ENCODE measurements at regions not wholly inside any gene's neighbourhood (a gene's known extent, or its start where the extent isn't known, plus 50 kb on each side); places are given as distances from the start of the nearest gene placed in this dataset.

DNA sequence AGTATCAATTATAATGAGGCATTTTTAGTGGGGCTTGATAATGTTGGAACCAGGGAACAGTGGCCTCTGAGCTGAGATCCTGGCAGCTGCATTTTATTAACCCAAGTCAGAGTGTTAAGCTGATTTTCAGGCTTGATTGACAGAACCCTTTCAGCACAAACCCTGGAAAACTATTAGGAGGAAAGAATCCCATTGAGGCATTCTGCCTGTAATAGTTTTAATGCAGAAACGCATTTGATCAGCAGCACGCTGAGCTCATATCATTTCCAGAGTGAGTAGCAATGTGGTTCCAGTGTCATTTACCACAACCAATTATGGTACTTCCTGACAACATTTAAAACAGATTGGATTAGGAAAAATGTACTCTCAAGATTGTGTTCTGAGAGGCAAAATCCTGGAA is 78.3 kb upstream of the BARHL2 start:
- no peak for DNase-seq
- intact Hi-C loops (cut with DNase I; ENCODE audit: low total_unique reads) = no loop called here
- Histone ChIP-seq H3K27me3 (no peaks in the 10 kb centered on the region), H3K4me3 (no peak overlapping the region), H3K36me3 (no peaks in the 10 kb centered on the region), H3K9me3 (no peaks in the 10 kb centered on the region), H3K27ac (no peak overlapping the region), H3K4me1 (no peaks in the 10 kb centered on the region)
- TF ChIP-seq POLR2A (IDR thresholded peaks at IDR 0.05) = no peak
- TF ChIP-seq CTCF (IDR thresholded peaks at IDR 0.05) = no peak

GRCh38 chr1:90786709-90787108 is 69.6 kb upstream of the BARHL2 start:
- Histone ChIP-seq H3K36me3 (no peaks in the 10 kb centered on the region), H3K9me3 (no peaks in the 10 kb centered on the region), H3K27ac (no peak overlapping the region), H3K4me1 (no peaks in the 10 kb centered on the region), H3K27me3 (no peaks in the 10 kb centered on the region), H3K4me3 (no peak overlapping the region)
- intact Hi-C loops (cut with DNase I; ENCODE audit: low total_unique reads) = no loop called here
- TF ChIP-seq POLR2A (IDR thresholded peaks at IDR 0.05) = no peak
- no peak for TF ChIP-seq CTCF (IDR thresholded peaks at IDR 0.05)
- DNase-seq = no peak

GRCh38 chr1:90784186-90784847 is 67.2 kb upstream of the BARHL2 start:
- TF ChIP-seq CTCF (IDR thresholded peaks at IDR 0.05) = no peak
- no peak for TF ChIP-seq POLR2A (IDR thresholded peaks at IDR 0.05)
- Histone ChIP-seq H3K4me3 (no peak overlapping the region), H3K27me3 (no peaks in the 10 kb centered on the region), H3K9me3 (no peaks in the 10 kb centered on the region), H3K4me1 (no peaks in the 10 kb centered on the region), H3K36me3 (no peaks in the 10 kb centered on the region), H3K27ac (no peak overlapping the region)
- DNase-seq = no peak
- intact Hi-C loops (cut with DNase I; ENCODE audit: low total_unique reads) = no loop called here

DNA sequence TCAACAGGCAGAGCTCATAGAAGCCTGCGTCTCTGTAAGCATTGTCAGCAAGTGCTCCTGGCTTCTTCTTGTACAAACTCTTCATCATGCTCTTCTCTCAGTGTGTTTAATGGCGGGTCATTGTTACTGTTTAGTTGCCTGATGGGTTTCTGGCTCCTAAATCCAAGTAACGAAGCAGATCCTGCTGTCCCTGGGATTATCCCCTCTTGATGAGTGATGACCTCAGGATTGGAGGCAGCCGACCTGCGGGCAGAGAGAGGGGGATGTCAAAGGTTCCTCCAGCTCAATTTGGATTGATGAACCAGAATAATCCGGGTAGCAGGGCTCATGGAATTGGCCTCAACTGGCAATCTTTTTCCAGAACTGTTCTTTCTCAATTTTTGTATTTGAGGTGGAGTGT is 66.1 kb upstream of the BARHL2 start:
- Histone ChIP-seq H3K27ac (no peak overlapping the region), H3K36me3 (no peaks in the 10 kb centered on the region), H3K27me3 (no peaks in the 10 kb centered on the region), H3K4me1 (no peaks in the 10 kb centered on the region), H3K4me3 (no peak overlapping the region), H3K9me3 (no peaks in the 10 kb centered on the region)
- intact Hi-C loops (cut with DNase I; ENCODE audit: low total_unique reads) = no loop called here
- TF ChIP-seq POLR2A (IDR thresholded peaks at IDR 0.05) = no peak
- no peak for TF ChIP-seq CTCF (IDR thresholded peaks at IDR 0.05)
- no peak for DNase-seq

DNA sequence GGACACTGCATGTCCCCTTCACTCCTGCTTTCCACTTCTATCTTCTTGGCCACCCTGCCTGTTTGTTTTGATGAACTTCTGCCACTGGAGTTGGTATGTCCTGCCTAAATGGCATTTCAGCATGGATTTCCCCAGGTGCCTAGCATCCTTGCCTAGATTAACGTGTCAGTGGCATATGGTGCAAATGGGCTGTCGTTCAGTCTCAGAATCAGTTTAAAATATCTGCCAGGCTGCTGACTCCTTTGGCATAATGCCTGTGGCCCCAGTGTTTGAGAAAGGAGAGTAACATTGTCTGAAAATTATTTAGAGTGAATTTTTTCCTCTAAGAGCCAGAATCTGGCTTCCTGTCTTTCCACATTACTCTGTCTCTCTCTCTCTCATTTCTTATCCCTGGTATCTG is 64.9 kb upstream of the BARHL2 start:
- intact Hi-C loops (cut with DNase I; ENCODE audit: low total_unique reads) = no loop called here
- no peaks in the 10 kb centered on the region for H3K4me1 ChIP-seq
- H3K27me3 ChIP-seq = no peaks in the 10 kb centered on the region
- no peaks in the 10 kb centered on the region for H3K9me3 ChIP-seq
- H3K36me3 ChIP-seq = no peaks in the 10 kb centered on the region
- H3K27ac ChIP-seq = no peak overlapping the region
- H3K4me3 ChIP-seq = no peak overlapping the region
- TF ChIP-seq CTCF (IDR thresholded peaks at IDR 0.05) = no peak
- no peak for TF ChIP-seq POLR2A (IDR thresholded peaks at IDR 0.05)
- no peak for DNase-seq

Measured in uterus (tissue), 3 donors.